Loucy (cell line): ENCODE measurements at regions not wholly inside any gene's neighbourhood (a gene's known extent, or its start where the extent isn't known, plus 50 kb on each side); places are given as distances from the start of the nearest gene placed in this dataset.

Experiments
- H2AFZ ChIP-seq: fragments of 200-600 bp; sonication (generic); 2 replicates; pipeline ENCODE4 v1.6.0; 2016; ENCODE audit warnings: antibody characterized with exemption, mild to moderate bottlenecking, low read length, moderate library complexity
- H3F3A ChIP-seq: fragments of 200-600 bp; 2 replicates; pipeline ENCODE4 v1.6.0; 2016; ENCODE audit warnings: antibody characterized with exemption, low read depth, mild to moderate bottlenecking
- H3K27me3 ChIP-seq: fragments of 200-600 bp; sonication (generic); 2 replicates; pipeline ENCODE4 v1.6.1; 2014; ENCODE audit warnings: low read length, mild to moderate bottlenecking; ENCODE audit not compliant: insufficient read depth, poor library complexity, severe bottlenecking
- H3K36me3 ChIP-seq: fragments of 200-600 bp; sonication (generic); 2 replicates; pipeline ENCODE4 v1.6.1; 2016; ENCODE audit warnings: low read length; ENCODE audit not compliant: insufficient read depth
- H3K4me1 ChIP-seq: fragments of 200-600 bp; sonication (generic); 2 replicates; pipeline ENCODE4 v1.5.1; 2014; ENCODE audit warnings: low read length, mild to moderate bottlenecking; ENCODE audit not compliant: insufficient read depth, poor library complexity, severe bottlenecking
- H3K4me2 ChIP-seq: fragments of 200-600 bp; sonication (generic); 2 replicates; pipeline ENCODE4 v1.6.0; 2014; ENCODE audit warnings: antibody characterized with exemption, low read length, low read depth, mild to moderate bottlenecking; ENCODE audit not compliant: poor library complexity, severe bottlenecking
- H3K4me3 ChIP-seq: fragments of 200-600 bp; sonication (generic); 2 replicates; pipeline ENCODE4 v1.5.1; 2014; ENCODE audit warnings: low read length, mild to moderate bottlenecking, mixed read lengths; ENCODE audit not compliant: poor library complexity, severe bottlenecking
- H3K79me2 ChIP-seq: fragments of 200-600 bp; sonication (generic); 2 replicates; pipeline ENCODE4 v1.6.1; 2014; ENCODE audit warnings: low read length; ENCODE audit not compliant: insufficient read depth
- H3K9ac ChIP-seq: fragments of 200-600 bp; sonication (generic); 2 replicates; pipeline ENCODE4 v1.6.0; 2014; ENCODE audit warnings: mild to moderate bottlenecking, low read depth, low read length, moderate library complexity; ENCODE audit not compliant: poor library complexity, severe bottlenecking
- H3K9me2 ChIP-seq: fragments of 200-600 bp; sonication (generic); replicated peaks from 2 replicates; pipeline ENCODE4 v1.6.1; 2016; ENCODE audit warnings: low read depth, low read length, mixed read lengths
- H3K9me3 ChIP-seq: fragments of 200-600 bp; sonication (generic); 2 replicates; pipeline ENCODE4 v1.6.1; 2014; ENCODE audit warnings: mild to moderate bottlenecking, antibody characterized with exemption, low read length, low read depth; ENCODE audit not compliant: insufficient read depth
- H4K20me1 ChIP-seq: fragments of 200-600 bp; sonication (generic); 2 replicates; pipeline ENCODE4 v1.6.0; 2014; ENCODE audit warnings: antibody characterized with exemption, low read length, mild to moderate bottlenecking; ENCODE audit not compliant: insufficient read depth, poor library complexity, severe bottlenecking
- EZH2phosphoT487 ChIP-seq: fragments of 200-600 bp; IDR thresholded peaks from 2 replicates; pipeline ENCODE4 v1.6.1; 2018; ENCODE audit warnings: antibody characterized with exemption, mild to moderate bottlenecking, moderate library complexity, borderline replicate concordance
- TF ChIP-seq, protein P1 (sequence below): fragments of 200-600 bp; sonication (generic); conservative IDR thresholded peaks from 2 replicates; pipeline ENCODE4 v1.5.1; 2014; ENCODE audit warnings: mild to moderate bottlenecking, antibody characterized with exemption, low read length

DNA sequence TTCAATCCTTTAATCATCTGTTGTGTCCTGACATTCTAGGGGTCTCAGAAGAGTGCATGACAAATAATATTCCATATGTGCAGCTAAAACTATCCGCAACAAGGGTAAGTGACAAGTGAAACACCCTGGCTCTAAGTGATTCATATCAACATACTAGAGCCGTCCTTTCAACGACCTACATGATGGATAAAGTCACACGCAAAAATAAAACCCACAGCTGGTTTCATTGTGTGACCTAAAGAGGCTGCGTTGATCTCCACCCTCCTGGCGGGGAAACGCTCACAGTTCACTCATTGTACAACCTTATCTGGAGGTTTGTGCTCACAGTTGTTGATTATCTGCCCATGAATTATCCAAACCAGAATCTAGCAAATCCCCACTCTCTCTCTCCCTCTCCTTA lies 365.3 kb upstream of the PKN2 start:
- Histone ChIP-seq H3K4me2 (no peak overlapping the region), H2AFZ (no peak overlapping the region), H3K4me3 (no peak overlapping the region), H3K4me1 (no peaks in the 10 kb centered on the region), H3K9me3 (no peaks in the 10 kb centered on the region), H3F3A (no peaks in the 10 kb centered on the region), H3K9me2 (no peaks in the 10 kb centered on the region), H4K20me1 (no peaks in the 10 kb centered on the region), H3K9ac (no peak overlapping the region), H3K27me3 (no peaks in the 10 kb centered on the region), H3K79me2 (no peaks in the 10 kb centered on the region), H3K36me3 (no peaks in the 10 kb centered on the region)
- no peak for TF ChIP-seq EZH2phosphoT487
- TF ChIP-seq, protein P1, sequence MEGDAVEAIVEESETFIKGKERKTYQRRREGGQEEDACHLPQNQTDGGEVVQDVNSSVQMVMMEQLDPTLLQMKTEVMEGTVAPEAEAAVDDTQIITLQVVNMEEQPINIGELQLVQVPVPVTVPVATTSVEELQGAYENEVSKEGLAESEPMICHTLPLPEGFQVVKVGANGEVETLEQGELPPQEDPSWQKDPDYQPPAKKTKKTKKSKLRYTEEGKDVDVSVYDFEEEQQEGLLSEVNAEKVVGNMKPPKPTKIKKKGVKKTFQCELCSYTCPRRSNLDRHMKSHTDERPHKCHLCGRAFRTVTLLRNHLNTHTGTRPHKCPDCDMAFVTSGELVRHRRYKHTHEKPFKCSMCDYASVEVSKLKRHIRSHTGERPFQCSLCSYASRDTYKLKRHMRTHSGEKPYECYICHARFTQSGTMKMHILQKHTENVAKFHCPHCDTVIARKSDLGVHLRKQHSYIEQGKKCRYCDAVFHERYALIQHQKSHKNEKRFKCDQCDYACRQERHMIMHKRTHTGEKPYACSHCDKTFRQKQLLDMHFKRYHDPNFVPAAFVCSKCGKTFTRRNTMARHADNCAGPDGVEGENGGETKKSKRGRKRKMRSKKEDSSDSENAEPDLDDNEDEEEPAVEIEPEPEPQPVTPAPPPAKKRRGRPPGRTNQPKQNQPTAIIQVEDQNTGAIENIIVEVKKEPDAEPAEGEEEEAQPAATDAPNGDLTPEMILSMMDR: no peak

DNA sequence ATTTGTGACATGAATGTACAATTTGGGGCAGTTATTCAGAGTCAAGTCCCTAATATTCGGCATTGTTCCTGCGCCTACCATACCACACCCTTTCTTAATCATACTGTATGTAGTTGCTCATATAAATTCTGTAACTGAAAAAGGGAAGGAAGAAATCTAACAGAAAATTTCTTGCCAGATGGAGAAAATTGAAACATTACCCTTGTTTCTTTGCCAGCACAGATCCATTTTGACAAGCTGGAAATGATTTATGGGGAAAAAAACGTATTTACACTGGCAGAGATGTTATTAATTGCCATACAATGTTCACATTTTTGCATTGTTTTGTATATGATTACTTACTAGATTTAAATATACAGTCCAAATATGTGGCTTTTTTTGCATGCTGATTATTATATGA lies 363.8 kb upstream of the PKN2 start:
- H4K20me1 ChIP-seq: no peaks in the 10 kb centered on the region
- H3K4me2 ChIP-seq: no peak overlapping the region

DNA sequence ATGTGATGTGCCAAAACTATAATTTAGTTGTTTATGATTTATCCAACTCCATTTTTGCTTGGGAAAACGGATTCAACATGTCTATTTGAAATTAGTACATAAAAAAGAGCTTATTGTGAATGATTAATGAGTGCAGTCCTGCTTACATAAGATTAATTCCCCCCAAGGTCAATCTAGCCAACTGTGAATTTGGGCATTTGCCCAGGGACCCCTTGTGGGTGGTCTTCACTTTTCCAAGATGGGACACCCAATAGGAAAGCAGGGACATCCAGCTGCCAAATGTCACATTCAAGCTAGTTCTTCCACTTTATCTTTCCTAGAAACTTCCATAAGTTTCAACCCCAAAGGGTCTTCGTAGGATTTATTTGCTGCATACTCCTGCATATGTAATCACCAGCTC lies 362.4 kb upstream of the PKN2 start:
- Histone ChIP-seq H3F3A (no peaks in the 10 kb centered on the region), H3K36me3 (no peaks in the 10 kb centered on the region), H3K4me2 (no peak overlapping the region), H3K4me3 (no peak overlapping the region), H4K20me1 (no peaks in the 10 kb centered on the region), H3K27me3 (no peaks in the 10 kb centered on the region), H3K4me1 (no peaks in the 10 kb centered on the region), H3K9ac (no peak overlapping the region), H2AFZ (no peak overlapping the region), H3K79me2 (no peaks in the 10 kb centered on the region), H3K9me2 (no peaks in the 10 kb centered on the region), H3K9me3 (no peaks in the 10 kb centered on the region)
- no peak for TF ChIP-seq EZH2phosphoT487
- TF ChIP-seq, protein P1: no peak

More for the DNA sequence above, 363.8 kb upstream of the PKN2 start:
- Histone ChIP-seq H3F3A (no peaks in the 10 kb centered on the region), H2AFZ (no peak overlapping the region), H3K4me1 (no peaks in the 10 kb centered on the region), H3K27me3 (no peaks in the 10 kb centered on the region), H3K9ac (no peak overlapping the region), H3K79me2 (no peaks in the 10 kb centered on the region), H3K36me3 (no peaks in the 10 kb centered on the region), H3K4me3 (no peak overlapping the region), H3K9me3 (no peaks in the 10 kb centered on the region), H3K9me2 (no peaks in the 10 kb centered on the region)
- TF ChIP-seq, protein P1: no peak
- no peak for TF ChIP-seq EZH2phosphoT487
